Lung microvascular endothelial cell (primary cell): ENCODE measurements at regions not wholly inside any gene's neighbourhood (a gene's known extent, or its start where the extent isn't known, plus 50 kb on each side); places are given as distances from the start of the nearest gene placed in this dataset.
"Not testable (repeated sequence)": the region's sequence is repeated elsewhere in the genome, so short reads cannot be mapped to it uniquely, and the experiment has no call there.

Source experiments
- DNase-seq, 2 donors: peaks; one replicate each; pipeline versions ENCODE4 v3.0.0 to v3.0.0-alpha.2; 2010; ENCODE audit warnings: low read depth in 2 of 2

- no peak for DNase-seq
Measured at GRCh38 chr4:28073860-28074555, 1213.4 kb downstream of the STIM2 start.

DNA sequence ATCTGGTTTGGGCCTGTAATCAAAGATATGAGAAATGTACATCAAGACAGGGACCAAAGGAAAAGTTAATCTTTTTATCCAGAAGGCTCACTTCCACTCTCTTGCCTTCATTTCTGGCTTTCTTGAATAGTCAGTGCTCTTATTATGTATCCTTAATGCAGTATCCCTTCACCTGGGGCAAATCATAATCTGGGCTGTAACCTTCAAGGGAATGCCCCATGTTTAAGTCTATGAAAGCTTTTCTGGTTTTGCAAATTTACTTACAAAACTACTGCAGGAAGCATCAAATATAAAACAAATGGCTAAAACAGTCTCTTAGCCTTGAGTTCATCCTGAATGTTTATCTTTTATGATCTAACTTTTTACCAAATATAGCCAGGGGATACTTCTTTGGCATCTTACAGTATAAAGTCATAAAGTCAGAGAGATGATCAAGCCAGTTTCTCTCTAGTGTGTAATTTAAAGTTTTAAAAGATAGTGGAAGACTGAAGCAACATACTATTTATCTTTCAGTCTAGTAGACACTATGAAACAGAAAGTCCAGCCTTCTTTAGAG is 1214.8 kb downstream of the STIM2 start:
- no peak for DNase-seq

DNA sequence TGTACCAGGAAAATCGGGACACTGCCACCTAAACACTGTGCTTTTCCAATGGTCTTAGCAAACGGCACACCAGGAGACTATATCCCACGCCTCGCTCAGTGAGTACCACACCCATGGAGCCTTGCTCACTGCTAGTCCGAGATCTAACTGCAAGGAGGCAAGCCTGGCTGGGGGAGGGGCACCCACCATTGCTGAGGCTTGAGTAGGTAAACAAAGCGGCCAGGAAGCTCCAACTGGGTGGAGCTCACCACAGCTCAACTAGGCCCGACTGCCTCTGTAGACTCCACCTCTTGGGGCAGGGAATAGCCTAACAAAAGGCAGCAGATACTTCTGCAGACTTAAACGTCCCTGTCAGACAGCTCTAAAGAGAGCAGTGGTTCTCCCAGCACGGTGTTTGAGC is 1216.6 kb downstream of the STIM2 start:
- not testable (repeated sequence) for DNase-seq

- no peak for DNase-seq
Measured at GRCh38 chr4:28082686-28083390, 1222.2 kb downstream of the STIM2 start.

DNA sequence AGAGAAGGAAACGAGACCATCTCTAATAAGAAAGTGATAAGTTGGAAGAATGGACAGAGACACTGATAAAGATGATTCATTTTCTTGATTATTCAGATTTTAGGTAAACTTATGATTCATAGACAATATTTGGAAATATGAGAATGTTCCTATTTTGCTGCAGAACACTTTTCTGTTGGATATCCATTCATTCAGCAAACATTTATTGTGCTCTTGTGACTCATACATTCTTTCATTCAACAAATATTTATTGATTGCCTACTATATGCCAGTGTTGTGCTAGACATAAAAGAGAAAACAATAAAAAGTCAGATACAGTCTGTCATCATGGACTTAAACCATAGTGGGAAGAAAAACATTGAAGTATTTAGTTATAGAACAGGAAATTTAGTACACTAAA is 1232.0 kb downstream of the STIM2 start:
- no peak for DNase-seq

- DNase-seq: no peak
Measured at GRCh38 chr4:28093071-28093470, 1232.4 kb downstream of the STIM2 start.

- no peak for DNase-seq
Measured at GRCh38 chr4:28101583-28101982, 1240.9 kb downstream of the STIM2 start.

DNA sequence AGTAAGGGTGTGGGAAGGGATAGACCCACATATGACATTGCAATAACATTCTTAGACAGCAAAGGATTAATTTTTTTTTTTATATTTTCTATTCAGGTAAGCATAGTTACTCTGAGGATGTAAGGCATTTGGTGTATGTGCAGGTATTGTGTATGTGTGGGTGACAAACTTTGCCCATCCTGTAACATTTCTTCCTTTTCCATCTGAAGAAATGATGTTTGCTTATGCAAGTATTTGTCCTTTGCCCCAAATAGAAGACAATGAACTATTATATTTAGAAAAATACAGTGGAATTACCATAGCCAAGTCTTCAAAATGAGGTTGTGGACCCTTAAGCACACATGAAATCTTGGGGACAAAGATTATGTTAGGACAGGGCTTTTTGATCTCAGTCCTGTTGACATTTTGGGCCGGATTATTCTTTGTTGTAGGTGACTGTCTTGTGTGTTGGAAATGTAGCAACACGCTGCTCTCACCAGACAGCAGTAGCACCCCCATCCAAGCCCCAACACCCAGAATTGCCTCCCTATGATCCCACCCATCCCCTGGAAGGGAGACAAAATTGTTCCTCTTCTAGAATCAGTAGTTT is 1244.7 kb downstream of the STIM2 start:
- no peak for DNase-seq

DNA sequence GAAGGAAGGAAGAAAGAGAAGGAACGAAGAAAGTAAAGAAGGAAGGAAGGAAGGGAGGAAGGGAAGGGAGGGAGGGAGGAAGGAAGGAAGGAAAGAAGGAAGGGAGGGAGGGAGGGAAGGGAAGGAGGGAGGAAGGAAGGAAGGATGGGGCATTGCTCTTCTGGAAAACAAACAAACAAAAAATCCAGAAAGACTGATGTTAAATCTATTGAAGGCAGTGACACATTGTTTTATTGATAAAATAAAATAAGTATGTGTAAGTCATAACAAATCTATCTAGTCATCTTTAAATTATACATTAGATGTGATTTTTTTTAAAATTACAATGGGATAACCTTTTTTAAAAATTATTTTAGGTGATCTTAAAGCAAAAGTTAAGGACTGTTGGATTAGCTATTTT is 1245.5 kb downstream of the STIM2 start:
- DNase-seq: no peak

GRCh38 chr4:28109801-28110200 is 1249.2 kb downstream of the STIM2 start:
- DNase-seq: no peak

GRCh38 chr4:28112691-28113335 is 1252.2 kb downstream of the STIM2 start:
- DNase-seq: not testable (repeated sequence)

DNA sequence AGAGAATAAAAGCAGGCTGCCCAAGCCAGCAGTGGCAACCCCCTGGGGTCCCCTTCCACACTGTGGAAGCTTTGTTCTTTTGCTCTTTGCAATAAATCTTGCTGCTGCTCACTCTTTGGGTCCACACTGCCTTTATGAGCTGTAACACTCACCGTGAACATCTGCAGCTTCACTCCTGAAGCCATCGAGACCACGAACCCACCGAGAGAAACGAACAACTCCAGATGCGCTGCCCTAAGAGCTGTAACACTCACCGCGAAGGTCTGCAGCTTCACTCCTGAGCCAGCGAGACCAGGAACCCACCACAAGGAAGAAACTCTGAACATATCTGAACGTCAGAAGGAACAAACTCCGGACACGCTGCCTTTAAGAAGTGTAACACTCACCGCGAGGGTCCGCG is 1252.9 kb downstream of the STIM2 start:
- DNase-seq: not testable (repeated sequence)

DNA sequence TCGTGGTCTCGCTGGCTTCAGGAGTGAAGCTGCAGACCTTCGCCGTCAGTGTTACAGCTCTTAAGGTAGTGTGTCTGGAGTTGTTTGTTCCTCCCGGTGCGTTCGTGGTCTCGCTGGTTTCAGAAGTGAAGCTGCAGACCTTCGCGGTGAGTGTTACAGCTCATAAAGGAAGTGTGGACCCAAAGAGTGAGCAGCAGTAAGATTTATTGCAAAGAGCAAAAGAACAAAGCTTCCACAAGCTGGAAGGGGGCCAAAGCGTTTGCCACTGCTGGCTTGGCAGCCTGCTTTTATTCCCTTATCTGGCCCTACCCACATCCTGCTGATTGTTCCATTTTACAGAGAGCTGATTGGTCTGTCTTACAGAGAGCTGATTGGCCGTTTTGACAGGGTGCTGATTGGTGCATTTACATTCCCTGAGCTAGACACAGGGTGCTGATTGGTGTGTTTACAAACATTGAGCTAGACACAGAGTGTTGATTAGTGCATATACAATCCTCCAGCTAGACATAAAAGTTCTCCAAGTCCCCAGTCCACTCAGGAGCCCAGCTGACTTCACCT is 1256.0 kb downstream of the STIM2 start:
- DNase-seq: peak in 1 of 2 donors; percentile 26

GRCh38 chr4:28117084-28117682 is 1256.5 kb downstream of the STIM2 start:
- peak in 1 of 2 donors; percentile 1 for DNase-seq

GRCh38 chr4:28146191-28146590 is 1285.5 kb downstream of the STIM2 start:
- no peak for DNase-seq

DNA sequence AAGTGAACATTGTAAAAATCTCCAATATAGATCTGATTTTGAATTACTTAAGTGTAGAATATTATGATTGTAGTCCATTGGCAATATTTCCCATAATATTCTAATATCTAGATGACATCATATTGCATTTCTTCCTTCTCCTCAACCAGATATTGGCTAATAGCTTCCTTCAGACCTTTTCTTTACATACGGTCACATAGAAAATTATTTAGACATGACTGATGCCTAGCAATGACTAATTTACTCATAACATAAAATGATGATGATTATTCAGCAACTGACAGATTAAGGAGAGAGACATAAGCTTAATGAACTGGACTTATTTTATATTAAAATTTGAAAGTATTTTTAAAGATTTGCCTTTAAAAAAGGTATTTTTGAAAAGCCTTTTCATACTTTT is 1287.6 kb downstream of the STIM2 start:
- no peak for DNase-seq

GRCh38 chr4:28149762-28150161 is 1289.1 kb downstream of the STIM2 start:
- no peak for DNase-seq

- no peak for DNase-seq
Measured at GRCh38 chr4:28151314-28151713, 1290.7 kb downstream of the STIM2 start.

DNA sequence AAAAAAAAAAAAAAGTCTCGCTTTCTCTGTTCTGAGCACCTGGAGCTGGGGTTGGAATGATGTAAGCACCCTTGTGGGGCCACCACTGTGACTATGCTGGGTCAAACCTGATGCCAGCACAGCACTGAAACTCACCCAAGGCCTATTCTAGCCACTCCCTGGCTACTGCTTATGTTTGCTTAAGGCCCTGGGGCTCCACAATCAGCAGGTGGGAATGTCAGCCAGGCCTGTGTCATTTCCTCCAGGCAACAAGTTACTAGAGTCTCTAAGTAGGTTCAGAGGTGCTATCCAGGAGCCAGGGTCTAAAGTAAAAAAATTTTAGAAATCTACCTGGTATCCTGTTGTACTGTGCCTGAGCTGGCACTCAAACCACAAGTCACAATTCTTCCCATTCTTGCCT is 1306.8 kb downstream of the STIM2 start:
- DNase-seq: no peak

GRCh38 chr4:28176942-28177341 is 1316.3 kb downstream of the STIM2 start:
- no peak for DNase-seq

DNA sequence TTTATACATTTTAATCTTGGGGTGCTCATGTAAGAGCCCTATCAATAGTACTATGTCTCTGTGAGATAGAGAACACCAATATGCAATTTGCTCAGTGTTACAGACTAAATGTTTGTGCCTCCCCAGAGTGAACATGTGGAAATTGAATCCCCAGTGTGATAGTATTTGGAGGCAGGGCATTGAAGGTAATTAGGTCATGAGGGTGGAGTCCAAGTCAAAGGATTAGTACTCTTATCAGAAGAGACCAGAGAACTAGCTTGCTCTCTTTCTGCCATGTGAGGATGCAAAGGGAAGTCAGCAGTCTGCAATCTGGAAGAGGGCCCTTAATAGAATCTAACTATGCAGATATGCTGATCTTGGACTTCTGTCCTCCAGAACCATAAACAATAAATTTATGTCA is 1317.0 kb downstream of the STIM2 start:
- no peak for DNase-seq
